Effector memory CD8-positive, alpha-beta T cell (primary cell): ENCODE measurements at regions not wholly inside any gene's neighbourhood (a gene's known extent, or its start where the extent isn't known, plus 50 kb on each side); places are given as distances from the start of the nearest gene placed in this dataset.

Source experiments
- ATAC-seq: fragments of 150-1000 bp; cut with Tn5 transposase; replicated peaks from 2 replicates; pipeline ENCODE4 v1.10.0; 2021; ENCODE audit warnings: mild to moderate bottlenecking, moderate library complexity
- DNase-seq, 3 experiments: peaks; one replicate each; pipeline ENCODE4 v3.0.0; 2021
- H3K27ac Mint-ChIP-seq, 2 donors: one replicate each; pipeline ENCODE4 v1.8.0; 2022; ENCODE audit warnings: mild to moderate bottlenecking in 2 of 2, mixed read lengths in 2 of 2, moderate library complexity in 2 of 2
- H3K27me3 Mint-ChIP-seq, 2 donors: one replicate each; pipeline ENCODE4 v1.8.0; 2022; ENCODE audit warnings: mixed read lengths in 2 of 2
- H3K36me3 Mint-ChIP-seq: one replicate; pipeline ENCODE4 v1.8.0; 2022; ENCODE audit warnings: mild to moderate bottlenecking, moderate library complexity, mixed read lengths; ENCODE audit not compliant: insufficient read depth
- H3K4me1 Mint-ChIP-seq, 2 donors: one replicate each; pipeline ENCODE4 v1.8.0; 2022; ENCODE audit warnings: low read depth in 2 of 2, mixed read lengths in 2 of 2
- H3K4me3 Mint-ChIP-seq, 2 donors: one replicate each; pipeline ENCODE4 v1.8.0; 2022; ENCODE audit warnings: mild to moderate bottlenecking in 2 of 2, mixed read lengths in 2 of 2, moderate library complexity in 2 of 2
- H3K9me3 Mint-ChIP-seq, 2 donors: one replicate each; pipeline ENCODE4 v1.8.0; 2022; ENCODE audit warnings: mixed read lengths in 2 of 2

DNA sequence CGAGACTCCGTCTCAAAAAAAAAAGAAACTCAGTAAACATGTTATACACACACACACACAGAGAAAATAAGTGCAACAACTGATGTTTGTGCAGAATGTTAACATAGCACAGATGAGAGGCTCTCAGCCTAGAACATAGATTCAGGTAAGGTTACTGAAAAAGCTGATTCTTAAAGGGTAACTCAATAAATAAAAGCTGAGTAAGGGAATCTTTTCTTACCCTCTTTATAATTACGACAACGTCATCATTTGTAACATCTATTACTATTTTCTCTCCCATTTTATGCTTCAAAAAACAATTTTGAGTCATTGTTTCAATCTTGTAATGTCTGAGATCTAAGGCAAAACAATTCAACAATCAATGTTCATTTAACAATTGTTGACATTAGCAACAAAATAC, 644.8 kb downstream of the RFPL4B start:
- Mint-ChIP-seq H3K36me3 (no peaks in the 10 kb centered on the region), H3K27ac (no peak overlapping the region), H3K4me1 (no peaks in the 10 kb centered on the region), H3K27me3 (no peaks in the 10 kb centered on the region), H3K4me3 (no peak overlapping the region), H3K9me3 (peaks cover 6 to 22% of the 10 kb centered on the region in 2 donors)
- DNase-seq (no peak), ATAC-seq (no peak)

DNA sequence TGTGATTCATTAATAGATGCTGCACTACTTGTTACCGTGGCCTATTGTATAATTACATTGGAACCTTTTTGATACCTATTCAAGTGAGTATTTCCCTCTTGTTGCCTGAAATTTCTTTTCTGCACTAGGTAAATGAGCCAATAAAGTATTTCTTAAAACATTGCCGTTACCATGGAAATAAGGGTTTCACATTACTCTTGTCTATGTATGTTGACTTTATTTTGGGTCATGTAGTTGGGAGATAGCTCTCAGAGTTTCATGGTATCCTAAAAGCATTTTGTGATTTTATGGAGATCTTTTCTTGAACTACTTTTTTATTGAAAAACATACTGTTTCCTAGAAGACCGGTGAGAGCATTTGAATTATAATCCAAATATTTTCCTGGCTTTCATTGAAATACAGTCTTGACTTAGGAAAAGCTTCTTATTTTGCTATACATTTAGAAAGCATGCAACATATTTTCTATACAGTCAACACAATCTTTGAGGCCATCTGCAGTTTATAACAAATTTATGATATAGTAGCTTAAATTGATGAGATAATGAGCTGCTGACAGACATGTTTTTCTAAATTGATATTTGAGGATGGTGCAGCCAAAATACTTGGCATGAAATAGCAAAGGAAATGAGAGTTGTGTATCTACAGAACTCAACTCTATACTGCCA, 650.4 kb downstream of the RFPL4B start:
- no peak for ATAC-seq
- Mint-ChIP-seq H3K4me1 (no peaks in the 10 kb centered on the region), H3K27me3 (no peaks in the 10 kb centered on the region)

DNA sequence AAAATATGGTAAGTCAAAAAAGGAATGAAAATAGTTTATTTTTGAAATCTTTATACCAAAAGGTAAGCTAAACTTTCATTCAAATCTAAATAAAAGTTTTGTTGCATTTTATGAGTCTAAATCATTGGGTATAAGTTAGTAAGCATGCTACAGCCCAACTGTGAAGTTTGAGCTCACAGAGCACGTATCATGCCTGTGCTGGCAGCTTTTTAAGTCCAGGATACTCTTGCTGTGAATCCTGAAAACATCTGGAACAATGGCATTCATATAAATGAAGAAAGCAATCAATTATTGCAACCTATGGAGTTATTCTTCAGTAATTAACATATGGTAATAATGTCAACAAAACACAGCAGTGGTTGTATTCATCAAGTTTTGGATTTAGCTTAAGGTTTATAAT, 656.9 kb downstream of the RFPL4B start:
- no peak for DNase-seq
- Mint-ChIP-seq H3K27ac (no peak overlapping the region), H3K9me3 (peaks cover 5 to 8% of the 10 kb centered on the region in 2 donors), H3K4me1 (no peaks in the 10 kb centered on the region), H3K27me3 (no peaks in the 10 kb centered on the region), H3K4me3 (no peak overlapping the region), H3K36me3 (no peaks in the 10 kb centered on the region)
- no peak for ATAC-seq

More for the DNA sequence above, 650.4 kb downstream of the RFPL4B start:
- DNase-seq = no peak
- Mint-ChIP-seq H3K9me3 (peaks cover 6 to 19% of the 10 kb centered on the region in 2 donors), H3K36me3 (no peaks in the 10 kb centered on the region), H3K27ac (no peak overlapping the region), H3K4me3 (no peak overlapping the region)

DNA sequence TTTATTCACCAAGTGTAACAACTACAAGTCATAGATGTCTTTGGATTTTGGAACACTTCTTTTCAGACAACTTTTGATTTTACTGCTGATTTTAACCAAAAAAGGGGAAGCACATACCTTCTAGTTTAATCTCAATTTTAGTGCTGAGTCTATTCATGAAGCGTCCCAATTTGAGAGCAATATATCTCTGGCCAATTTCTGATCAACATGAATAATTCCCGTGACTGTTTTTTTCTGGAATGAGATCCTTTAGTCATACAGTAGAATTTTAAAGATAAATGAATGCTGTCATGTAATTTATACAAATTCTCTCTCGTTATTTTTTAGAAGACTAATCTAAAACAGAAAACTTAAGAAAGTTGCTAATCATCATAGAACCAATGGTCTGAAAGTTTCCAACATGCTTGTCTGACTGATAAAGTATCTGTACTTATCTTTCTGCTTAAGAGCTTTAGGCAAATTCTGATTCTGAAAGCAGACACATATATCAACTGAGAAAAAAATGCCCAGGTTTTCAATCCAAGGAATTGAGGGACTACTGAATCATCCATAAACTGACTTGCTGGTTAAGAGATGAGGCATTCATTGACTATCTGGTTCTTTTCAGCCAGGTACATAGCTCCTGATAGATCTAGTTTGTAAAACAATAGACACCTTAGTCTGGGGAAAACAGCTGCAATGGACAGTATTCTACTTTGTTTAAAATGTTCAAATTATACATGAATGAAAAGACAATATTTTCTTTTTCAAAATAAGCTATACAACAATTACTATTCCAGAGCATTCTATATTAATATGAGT, 657.5 kb downstream of the RFPL4B start:
- Mint-ChIP-seq H3K9me3 (peaks cover 5 to 8% of the 10 kb centered on the region in 2 donors), H3K4me1 (no peaks in the 10 kb centered on the region), H3K4me3 (no peak overlapping the region), H3K27ac (no peak overlapping the region), H3K27me3 (no peaks in the 10 kb centered on the region), H3K36me3 (no peaks in the 10 kb centered on the region)
- ATAC-seq (no peak), DNase-seq (no peak)

DNA sequence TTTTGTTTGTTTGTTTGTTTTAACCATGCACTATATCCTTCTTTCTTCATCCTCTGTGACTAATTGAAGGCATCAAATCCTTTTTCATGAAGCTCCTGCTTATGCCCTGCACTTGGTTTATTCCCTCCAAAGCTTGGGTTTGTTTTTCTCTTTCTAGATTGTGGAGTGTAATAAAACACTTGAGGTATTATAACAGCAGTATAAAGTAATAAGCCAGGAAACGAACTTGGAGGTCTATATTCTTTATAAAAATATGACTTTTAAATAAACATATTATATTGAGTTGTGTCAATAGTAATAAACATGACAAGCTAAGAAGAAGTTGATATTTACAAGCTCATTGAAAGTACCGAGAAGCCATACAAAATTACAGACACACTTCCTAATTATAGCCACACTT, 659.4 kb downstream of the RFPL4B start:
- Mint-ChIP-seq H3K9me3 (peaks cover 1 to 2% of the 10 kb centered on the region in 2 donors), H3K4me1 (no peaks in the 10 kb centered on the region), H3K27me3 (no peaks in the 10 kb centered on the region), H3K36me3 (no peaks in the 10 kb centered on the region), H3K4me3 (no peak overlapping the region), H3K27ac (no peak overlapping the region)
- DNase-seq (no peak), ATAC-seq (no peak)

DNA sequence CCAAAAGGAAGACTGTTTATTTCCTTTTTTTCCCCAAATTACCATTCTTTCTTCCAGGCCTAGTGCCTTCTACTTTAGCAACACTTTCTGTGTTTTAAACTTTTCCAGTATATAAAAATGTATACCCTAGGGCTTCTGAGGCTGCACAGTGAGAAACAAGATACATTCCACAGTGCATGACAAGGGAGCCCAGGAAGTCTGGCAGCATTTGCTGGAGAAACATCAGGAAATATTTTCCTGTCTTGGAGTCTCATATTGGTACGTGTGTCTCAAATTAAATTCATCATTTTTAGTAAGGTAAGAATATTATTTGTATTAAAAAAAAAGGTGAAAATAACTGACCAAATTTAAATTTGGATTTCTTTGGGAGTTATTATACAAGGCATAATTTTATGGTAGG, 662.6 kb downstream of the RFPL4B start:
- H3K27ac Mint-ChIP-seq = no peak overlapping the region

DNA sequence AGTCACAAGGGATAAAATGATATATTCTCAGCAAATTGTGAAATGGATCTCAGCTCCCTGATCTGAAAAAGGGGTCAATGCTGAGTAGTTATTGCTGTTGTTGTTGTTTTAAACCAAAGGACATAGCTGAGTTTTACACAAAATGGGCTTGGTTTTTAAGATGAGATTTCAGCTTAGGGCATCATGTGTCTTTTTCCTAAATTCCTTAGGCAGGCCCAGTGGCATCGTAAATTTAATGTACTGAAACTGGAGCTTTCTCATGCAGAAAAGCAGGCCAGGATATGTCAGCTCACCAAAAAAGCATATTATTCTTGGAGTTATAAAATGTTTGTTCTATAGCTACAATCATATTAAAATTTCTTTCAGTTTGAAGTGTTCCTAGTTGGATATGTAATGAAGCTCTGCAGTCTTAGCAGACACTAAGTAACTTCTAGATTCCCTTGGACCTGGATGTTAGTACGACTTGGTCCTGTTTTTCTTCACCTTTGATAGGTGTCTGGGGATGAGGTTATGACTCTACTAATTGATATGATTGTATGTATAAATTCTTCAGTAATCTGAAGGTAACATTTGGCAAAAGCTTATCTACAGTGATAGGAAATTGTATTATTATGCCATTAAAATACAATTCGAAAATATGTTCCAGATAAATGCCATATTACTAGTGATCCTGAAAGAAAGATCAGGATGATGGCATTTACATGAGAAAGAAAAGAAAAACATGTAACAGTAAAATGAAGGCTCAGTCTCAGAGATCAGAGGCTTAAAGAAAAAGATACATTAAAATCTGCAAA, 663.3 kb downstream of the RFPL4B start:
- no peak for DNase-seq
- Mint-ChIP-seq H3K27me3 (no peaks in the 10 kb centered on the region), H3K4me3 (no peak overlapping the region), H3K9me3 (peaks cover 0 to 2% of the 10 kb centered on the region in 2 donors), H3K36me3 (no peaks in the 10 kb centered on the region), H3K4me1 (no peaks in the 10 kb centered on the region), H3K27ac (no peak overlapping the region)
- no peak for ATAC-seq

More for the DNA sequence above, 662.6 kb downstream of the RFPL4B start:
- Mint-ChIP-seq H3K9me3 (peaks cover 0 to 2% of the 10 kb centered on the region in 2 donors), H3K27me3 (no peaks in the 10 kb centered on the region), H3K4me1 (no peaks in the 10 kb centered on the region), H3K36me3 (no peaks in the 10 kb centered on the region), H3K4me3 (no peak overlapping the region)
- DNase-seq (no peak), ATAC-seq (no peak)

DNA sequence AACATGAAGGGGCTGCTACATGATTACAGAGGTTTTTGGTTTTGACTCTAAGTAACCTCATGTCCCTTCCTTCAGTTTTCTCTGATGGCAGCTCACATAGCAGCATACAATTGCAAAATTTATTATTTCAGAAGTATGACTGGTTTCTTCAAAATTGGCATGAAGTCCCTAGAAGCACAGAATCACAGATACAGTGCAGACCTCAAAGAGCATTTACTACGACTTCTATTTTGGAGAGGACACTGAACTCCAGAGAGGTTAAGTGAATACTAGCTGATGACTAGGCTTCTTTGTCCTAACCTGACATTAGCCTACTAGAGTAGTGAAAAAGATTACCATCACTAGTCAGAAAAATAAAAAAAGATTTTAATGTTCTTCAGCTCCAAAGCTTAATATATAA, 664.3 kb downstream of the RFPL4B start:
- Mint-ChIP-seq H3K36me3 (no peaks in the 10 kb centered on the region), H3K4me1 (no peaks in the 10 kb centered on the region), H3K4me3 (no peak overlapping the region), H3K9me3 (peaks cover 0 to 2% of the 10 kb centered on the region in 2 donors), H3K27me3 (no peaks in the 10 kb centered on the region), H3K27ac (no peak overlapping the region)
- ATAC-seq (no peak), DNase-seq (no peak)

DNA sequence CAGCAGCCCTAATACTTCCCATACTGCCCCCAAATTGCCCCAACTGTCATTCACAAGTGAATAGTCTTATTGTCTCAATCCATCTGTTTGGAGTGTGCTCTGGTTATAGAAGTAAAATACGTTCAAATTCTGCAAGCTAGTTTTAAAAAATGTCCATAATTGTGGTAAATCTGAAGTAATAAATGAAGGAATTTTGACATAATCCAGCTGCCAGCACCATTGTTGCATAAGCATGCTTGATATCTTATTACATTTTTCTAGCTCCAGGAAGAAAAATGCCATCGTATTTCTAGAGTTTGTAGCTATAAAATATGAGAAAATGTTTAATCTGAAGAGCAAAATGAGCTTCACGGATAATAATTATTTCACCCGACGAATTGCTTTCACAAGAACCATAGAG, 664.7 kb downstream of the RFPL4B start:
- no peaks in the 10 kb centered on the region for H3K4me1 Mint-ChIP-seq
- ATAC-seq (no peak), DNase-seq (no peak)
- H3K4me3 Mint-ChIP-seq = no peak overlapping the region
- no peaks in the 10 kb centered on the region for H3K36me3 Mint-ChIP-seq
- peaks cover 0 to 2% of the 10 kb centered on the region in 2 donors for H3K9me3 Mint-ChIP-seq
- no peak overlapping the region for H3K27ac Mint-ChIP-seq
- no peaks in the 10 kb centered on the region for H3K27me3 Mint-ChIP-seq

DNA sequence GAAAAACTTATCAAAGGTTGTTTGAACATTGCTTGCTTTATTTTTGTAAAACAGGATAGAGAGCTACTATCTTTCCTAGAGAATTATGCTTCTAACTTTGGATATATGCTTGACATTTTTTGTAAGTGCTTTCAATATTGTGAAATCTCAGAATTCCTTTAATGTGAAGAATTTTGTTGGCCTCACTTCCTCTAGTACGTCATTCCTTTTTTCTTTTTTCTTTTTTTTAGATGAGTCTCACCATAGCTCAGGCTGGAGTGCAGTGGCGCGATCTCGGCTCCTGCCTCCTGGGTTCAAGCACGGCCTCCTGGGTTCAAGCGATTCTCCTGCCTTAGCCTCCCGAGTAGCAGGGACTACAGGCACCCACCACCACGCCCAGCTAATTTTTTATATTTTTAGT, 668.1 kb downstream of the RFPL4B start:
- DNase-seq (no peak), ATAC-seq (no peak)
- H3K9me3 Mint-ChIP-seq = no peaks in the 10 kb centered on the region
- H3K27me3 Mint-ChIP-seq = no peaks in the 10 kb centered on the region
- H3K36me3 Mint-ChIP-seq = no peaks in the 10 kb centered on the region
- H3K4me3 Mint-ChIP-seq = no peak overlapping the region
- no peaks in the 10 kb centered on the region for H3K4me1 Mint-ChIP-seq
- H3K27ac Mint-ChIP-seq = no peak overlapping the region

DNA sequence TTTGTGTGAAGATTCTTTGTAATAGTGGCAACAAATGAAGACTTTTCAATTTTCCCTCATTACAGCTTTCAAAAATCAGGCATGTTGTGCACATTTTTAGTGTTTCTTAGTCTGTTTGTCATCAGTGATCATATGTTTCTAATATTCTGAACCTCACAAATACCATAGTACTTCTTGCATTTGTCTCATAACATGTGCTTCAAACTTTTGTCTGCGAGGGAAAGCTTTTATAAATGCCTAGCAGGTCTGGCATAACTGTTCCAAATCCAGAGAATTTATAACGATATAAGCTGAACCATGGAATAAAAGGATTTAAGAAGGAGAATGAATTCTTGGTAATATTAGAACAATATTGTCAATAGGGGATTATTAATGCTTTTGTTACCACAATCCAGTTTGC, 670.2 kb downstream of the RFPL4B start:
- H3K27me3 Mint-ChIP-seq = no peaks in the 10 kb centered on the region
- DNase-seq = no peak
- H3K9me3 Mint-ChIP-seq = no peaks in the 10 kb centered on the region
- no peaks in the 10 kb centered on the region for H3K36me3 Mint-ChIP-seq
- H3K4me3 Mint-ChIP-seq = no peak overlapping the region
- ATAC-seq = no peak
- H3K4me1 Mint-ChIP-seq = no peaks in the 10 kb centered on the region
- H3K27ac Mint-ChIP-seq = no peak overlapping the region

DNA sequence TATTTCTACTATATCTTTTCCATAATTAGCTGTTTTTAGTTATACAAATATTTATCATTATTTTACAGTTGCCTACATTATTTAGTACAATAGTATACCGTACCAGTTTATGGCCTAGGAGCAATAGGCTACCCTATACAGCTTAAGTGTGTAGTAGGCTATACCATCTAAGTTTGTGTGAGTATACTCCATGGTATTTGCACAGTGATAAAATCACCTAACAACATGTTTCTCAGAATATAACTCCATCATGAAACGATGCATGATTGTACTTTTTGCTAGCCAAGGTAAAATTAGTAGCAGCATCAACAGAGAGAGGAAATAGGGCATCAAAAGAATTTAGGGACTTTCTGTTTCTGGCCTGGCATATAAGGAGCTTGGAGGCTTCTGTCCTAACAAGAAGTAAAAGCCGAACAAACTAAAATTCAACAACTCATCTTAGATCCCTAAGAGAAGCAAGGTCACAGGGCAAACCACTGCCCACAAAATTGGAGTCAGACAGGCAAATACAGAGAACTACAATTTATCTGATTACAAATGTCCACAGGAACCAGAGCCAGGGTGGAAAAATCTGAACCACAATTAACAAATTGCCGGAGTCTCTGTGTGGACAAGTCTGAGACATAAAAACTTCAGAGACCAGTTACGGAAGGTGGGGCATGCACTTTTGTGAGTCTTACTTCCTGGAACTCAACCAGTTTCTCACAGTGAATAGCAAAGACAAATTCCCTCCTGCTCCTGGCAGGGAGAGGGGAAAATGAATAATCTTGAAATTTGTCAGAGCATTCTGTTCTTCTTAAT, 671.4 kb downstream of the RFPL4B start:
- Mint-ChIP-seq H3K27me3 (no peaks in the 10 kb centered on the region), H3K4me1 (no peaks in the 10 kb centered on the region), H3K9me3 (no peaks in the 10 kb centered on the region), H3K36me3 (no peaks in the 10 kb centered on the region), H3K4me3 (no peak overlapping the region), H3K27ac (no peak overlapping the region)
- ATAC-seq = no peak
- no peak for DNase-seq

DNA sequence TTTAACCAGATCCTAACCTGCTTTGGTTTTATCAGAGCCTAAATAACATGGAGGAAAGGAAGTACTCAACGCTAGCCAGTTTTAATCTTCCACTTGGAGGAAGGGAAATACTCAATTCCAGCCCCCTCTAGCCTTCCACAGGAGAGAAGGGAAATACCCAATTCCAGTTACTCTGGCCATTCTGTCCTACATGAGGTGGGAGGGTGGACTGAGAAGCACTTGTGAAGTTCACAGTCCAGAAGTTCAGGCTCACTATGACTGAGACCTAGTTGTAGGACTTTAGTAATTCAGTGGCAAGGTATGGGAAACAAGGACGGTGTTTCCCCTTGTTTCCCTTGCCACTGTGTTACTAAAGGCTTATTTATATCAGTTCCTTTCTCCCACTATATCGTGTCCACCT, 672.0 kb downstream of the RFPL4B start:
- Mint-ChIP-seq H3K27ac (no peak overlapping the region), H3K4me1 (no peaks in the 10 kb centered on the region), H3K4me3 (no peak overlapping the region), H3K27me3 (no peaks in the 10 kb centered on the region), H3K36me3 (no peaks in the 10 kb centered on the region), H3K9me3 (no peaks in the 10 kb centered on the region)
- DNase-seq (no peak), ATAC-seq (no peak)
